HG03060 (cell line): ENCODE measurements at regions not wholly inside any gene's neighbourhood (a gene's known extent, or its start where the extent isn't known, plus 50 kb on each side); places are given as distances from the start of the nearest gene placed in this dataset.

Source experiments
- ATAC-seq: cut with Tn5 transposase; IDR thresholded peaks from one replicate; pipeline ENCODE4 v1.9.1; 2021; ENCODE audit warnings: low read depth, moderate number of reproducible peaks; ENCODE audit not compliant: unreplicated experiment

- ATAC-seq: no peak
These were observed 1074.7 kb upstream of the NXPH2 start for GRCh38 chr2:139854769-139855483.

- no peak for ATAC-seq
These were observed 1070.2 kb upstream of the NXPH2 start for GRCh38 chr2:139850254-139850890.

GRCh38 chr2:139836769-139837168 lies 1056.6 kb upstream of the NXPH2 start:
- ATAC-seq: no peak

DNA sequence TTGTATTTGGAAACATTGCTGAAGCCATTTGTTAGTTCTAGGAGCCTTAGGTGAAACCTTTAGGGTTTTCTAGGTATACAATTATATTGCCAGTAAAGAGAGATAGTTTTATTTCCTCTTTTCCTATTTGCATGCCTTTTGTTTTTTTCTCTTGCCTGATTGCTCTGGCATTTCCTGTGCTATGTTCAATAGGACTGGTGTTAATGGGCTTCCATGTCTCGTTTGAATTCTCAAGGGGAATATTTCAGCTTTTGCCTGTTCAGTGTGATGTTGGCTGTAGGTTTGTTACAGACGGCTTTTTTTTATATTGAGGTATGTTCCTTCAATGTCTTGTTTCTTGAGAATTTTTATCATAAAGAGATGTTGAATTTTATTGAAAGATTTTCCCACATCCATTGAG lies 1054.9 kb upstream of the NXPH2 start:
- ATAC-seq: no peak

- no peak for ATAC-seq
These were observed 1047.8 kb upstream of the NXPH2 start for GRCh38 chr2:139828011-139828410.

DNA sequence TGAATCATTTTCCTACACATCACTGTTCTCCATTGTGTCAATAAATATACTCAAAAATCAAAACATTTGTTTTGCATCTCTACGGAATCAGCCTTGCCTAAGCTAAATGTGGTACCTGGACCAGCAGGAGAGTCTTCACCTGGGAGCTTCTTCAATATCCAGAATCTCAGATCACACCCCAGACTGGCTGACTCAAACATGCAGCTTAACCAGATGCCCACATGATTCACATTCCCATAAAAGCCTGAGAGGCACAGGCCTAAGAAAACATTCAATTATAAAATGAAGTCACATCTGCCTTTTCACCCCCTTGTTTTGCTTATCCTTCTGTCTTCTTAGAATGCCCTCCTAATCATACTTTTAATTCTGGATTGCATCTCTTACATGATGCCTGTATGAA lies 1045.5 kb upstream of the NXPH2 start:
- no peak for ATAC-seq

- ATAC-seq: no peak
These were observed 1039.1 kb upstream of the NXPH2 start for GRCh38 chr2:139819273-139819796.

- no peak for ATAC-seq
These were observed 1034.3 kb upstream of the NXPH2 start for GRCh38 chr2:139814458-139814857.

GRCh38 chr2:139813340-139813739 lies 1033.2 kb upstream of the NXPH2 start:
- no peak for ATAC-seq

DNA sequence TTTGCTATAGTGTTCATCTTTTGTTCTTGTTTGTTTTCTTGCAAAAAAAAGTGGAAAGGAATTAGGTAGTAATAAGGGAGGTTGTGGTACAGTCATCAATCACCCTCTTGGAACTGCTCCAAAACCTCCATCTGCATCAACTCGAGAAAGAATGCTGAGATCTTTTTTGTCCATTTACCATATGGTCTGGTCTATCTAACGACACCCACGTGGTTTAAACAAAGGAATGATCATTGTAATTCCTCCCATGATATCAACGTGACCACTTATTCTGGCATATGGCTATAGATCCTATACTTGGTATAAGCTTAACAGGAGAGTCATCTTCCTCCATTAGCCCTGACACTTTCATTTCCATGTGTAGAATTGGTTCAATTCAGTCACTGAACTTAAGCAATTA lies 1025.3 kb upstream of the NXPH2 start:
- ATAC-seq: no peak

DNA sequence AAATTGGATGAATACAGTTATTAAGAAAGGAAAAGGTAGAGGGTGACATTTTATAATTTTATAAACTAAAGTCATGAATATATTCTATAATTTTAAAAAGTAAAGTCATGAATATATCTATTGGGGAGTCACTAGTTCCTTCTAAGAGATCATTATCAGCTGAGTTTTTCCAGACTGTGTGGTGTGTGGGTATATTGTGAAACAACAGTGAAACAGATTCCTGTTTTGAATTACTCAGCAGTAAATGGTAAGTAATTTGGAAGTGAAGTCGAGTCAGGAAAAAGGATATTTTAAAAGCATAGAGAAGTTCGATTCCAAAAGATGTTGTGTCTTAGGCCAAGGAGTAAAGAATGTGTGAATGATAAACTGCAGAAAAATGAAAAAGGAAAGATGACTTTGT lies 1018.2 kb upstream of the NXPH2 start:
- ATAC-seq: no peak

- no peak for ATAC-seq
These were observed 1010.9 kb upstream of the NXPH2 start for GRCh38 chr2:139790807-139791752.

DNA sequence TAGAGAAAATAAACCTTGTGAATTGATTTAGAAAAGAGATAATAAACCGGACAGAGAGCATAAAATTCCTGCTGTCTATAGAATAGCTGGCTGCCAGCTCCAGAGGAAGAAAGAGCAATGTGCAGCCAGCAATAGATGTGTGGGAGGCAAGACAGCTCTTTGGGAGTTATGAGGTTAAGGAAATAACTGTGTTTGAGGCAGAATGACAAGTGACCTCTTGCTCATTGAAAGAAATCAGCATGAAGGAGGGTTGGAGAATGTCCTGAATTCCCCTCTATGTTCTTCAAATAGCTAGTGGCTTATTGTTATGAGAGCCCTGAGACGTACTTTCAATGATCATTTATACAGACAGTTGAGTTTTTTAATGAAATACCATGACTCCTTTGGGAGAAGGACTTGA lies 1009.9 kb upstream of the NXPH2 start:
- no peak for ATAC-seq

DNA sequence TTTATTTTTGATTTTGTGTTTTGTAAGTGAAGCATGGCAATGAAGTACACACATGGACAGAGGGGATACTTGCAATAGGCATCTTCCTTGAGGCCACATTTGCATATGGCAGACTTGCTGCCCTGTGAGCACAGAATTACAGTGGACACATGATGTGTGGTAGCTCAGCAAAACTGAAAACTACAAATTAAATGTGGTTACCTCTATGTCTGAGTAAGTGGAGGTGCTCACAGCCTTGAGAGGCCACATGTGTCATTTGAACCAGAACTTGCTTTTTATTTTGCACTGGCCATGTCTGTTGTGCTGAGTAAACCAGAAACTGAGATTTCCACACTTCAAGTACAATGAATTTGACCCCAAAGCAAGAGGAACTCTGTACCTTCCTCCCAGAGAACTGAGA lies 998.5 kb upstream of the NXPH2 start:
- no peak for ATAC-seq

GRCh38 chr2:139773720-139774277 lies 993.6 kb upstream of the NXPH2 start:
- no peak for ATAC-seq

- ATAC-seq: no peak
These were observed 989.4 kb upstream of the NXPH2 start for GRCh38 chr2:139769633-139770032.

DNA sequence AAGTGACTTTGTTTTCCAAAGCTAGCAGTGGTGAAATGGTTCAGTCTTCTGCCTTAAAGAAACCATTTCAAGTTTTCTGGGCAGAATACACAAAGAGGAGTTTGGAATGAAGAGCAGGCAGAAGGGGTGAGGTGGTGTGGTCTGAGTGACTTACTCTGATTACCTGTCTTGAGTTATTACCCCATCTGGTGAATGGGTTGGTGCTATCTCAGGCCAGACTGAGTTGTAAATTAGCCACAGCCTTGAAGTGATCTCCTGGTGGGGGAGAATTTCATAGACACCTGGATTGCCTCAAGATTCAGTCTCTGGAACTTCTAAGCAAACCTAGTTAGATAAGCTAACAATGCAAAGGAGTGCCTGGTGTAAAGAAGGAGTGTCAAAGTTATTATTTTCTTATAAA lies 983.5 kb upstream of the NXPH2 start:
- no peak for ATAC-seq

- ATAC-seq: no peak
These were observed 978.9 kb upstream of the NXPH2 start for GRCh38 chr2:139759000-139759505.

GRCh38 chr2:139746901-139747300 lies 966.7 kb upstream of the NXPH2 start:
- ATAC-seq: no peak

DNA sequence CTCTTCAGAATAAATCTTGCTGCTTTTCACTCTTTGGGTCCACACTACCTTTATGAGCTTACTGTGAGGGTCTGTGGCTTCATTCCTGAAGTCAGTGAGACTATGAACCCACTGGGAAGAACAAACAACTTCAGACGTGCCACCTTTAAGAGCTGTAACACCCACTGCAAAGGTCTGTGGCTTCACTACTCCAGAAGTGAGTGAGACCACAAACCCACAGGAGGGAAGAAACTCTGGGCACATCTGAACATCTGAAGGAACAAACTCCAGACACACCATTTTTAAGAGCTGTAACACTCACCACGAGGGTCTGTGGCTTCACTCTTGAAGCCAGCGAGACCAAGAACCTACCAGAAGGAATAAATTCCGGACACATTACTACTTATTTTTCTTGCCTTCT lies 964.1 kb upstream of the NXPH2 start:
- ATAC-seq: no peak
